ENCODE measurements at regions not wholly inside any gene's neighbourhood (a gene's known extent, or its start where the extent isn't known, plus 50 kb on each side); places are given as distances from the start of the nearest gene placed in this dataset.

DNA sequence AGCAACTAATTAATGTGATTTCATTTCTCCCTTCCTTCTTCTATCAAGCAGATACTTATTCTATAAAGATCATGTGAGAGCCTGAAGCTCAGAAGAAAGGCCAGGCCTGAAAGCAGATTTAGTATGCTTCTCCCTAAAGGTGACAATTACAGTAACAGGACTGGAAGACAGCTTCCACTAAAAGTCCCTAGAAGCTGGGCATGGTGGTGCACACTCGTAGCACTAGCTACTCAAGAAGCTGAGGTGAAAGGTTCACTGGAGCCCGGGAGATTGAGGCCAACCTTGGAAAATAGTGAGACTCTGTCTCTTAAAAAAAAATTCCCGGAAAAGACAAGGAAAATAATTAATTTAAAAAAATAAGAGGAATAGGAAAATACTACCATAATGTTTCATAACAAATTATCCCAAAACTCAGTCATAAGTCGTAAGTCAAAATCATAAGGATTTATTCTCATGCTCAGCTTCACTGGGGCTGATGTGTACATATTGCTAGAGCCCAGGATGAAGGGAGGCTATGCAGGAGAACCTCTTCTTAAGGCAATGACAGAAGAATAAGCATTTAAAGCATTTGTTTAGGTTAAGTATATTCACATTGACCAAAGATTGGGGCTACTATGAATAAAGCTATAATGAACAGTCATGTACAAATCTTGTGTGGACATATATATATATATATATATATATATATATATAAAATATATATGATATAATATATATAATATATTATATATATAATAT is 210.8 kb upstream of the SMARCA2 start:
- no peak for DNase-seq (ENCODE audit: low read depth in 4 of 4, low spot score in 2 of 4)

DNA sequence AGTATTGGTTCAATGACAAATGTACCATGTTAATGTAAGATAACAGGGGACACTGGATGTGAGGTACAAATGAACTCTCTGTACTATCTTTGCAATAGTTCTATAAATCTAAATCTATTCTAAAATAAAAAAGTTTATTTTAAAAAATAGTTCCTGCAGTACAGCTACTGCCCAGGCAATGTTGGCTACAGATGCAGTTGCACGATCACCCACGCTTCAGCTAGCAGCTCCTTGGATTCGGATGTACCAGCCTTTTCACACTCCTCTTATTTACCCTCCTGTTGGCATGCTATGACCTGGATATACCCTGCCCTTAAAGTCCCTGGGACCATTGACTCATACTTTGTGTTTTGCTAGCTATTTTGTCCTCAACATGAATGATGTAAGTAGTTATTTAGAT is 185.4 kb upstream of the SMARCA2 start:
- DNase-seq (ENCODE audit: low read depth in 4 of 4, low spot score in 2 of 4) = no peak

DNA sequence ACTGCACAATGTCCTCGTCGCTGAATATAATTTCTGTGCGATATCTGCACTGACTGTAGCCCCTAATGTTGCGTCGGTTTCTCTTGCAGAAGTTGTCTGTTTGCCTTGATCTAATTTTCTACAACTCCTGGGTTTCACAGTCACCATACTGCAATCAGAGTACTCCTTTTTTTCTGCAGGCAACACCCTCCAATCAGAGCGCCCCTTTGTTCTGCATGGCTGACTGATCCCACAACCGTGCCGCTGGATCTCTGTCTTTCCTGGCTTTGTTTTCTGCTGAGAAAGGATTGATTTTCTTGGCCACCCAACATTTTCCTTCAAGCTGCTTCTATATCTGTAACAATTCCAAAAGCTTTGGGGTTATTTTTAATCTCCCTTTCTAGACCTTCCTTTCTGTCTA is 182.2 kb upstream of the SMARCA2 start:
- no peak for DNase-seq (ENCODE audit: low read depth in 4 of 4, low spot score in 2 of 4)

DNA sequence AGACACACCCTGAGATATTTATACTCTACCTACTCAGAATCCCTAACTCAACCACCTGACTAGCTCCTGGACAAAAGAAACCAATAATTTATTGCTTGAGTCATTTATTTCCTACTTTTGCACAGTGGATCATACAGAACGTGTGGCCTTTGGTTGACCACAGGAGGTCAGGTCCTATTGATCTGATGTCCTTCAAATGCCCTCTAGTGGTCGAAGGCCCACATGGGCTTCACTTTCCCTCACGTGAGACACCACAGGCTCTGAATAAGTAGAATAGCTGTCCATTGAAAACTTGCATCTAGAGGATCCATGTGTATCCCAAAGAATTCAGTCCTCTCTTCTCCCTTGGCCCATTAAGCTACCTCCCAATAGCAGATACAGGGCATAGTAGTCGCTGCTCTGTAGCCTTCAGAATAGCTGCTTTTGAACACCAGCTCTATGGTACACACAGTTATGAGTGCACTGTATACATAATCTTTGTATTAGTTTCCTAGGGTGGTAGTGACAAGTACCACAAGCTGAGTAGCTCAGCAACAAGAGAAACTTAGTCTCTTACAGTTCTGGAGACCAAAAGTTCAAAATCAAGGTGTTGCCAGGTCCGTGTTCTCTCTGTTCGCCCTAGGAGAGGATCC is 177.6 kb upstream of the SMARCA2 start:
- DNase-seq (ENCODE audit: low read depth in 4 of 4, low spot score in 2 of 4) = peak in 3 of 4 donors; percentile 3 to 16 (median 10)

DNA sequence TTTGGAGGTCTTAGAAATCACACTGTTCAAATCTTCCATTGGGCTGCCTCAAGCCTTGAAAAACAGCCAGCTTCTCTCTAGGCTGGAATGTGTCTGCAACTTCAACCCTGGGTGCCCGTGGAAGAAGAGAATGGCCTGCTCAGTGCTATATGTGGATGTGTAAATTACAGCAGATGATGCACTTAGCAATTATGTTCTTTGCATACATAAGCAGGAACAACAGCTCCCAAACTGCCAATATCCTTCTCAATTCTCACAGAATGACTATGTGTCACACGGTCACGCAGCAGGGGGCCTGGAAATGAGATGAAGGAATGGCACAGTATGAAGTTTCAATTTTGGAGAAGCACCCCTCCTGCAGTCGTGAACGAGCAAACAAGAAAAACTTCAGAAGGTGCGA is 175.2 kb upstream of the SMARCA2 start:
- no peak for DNase-seq (ENCODE audit: low read depth in 4 of 4, low spot score in 2 of 4)

DNA sequence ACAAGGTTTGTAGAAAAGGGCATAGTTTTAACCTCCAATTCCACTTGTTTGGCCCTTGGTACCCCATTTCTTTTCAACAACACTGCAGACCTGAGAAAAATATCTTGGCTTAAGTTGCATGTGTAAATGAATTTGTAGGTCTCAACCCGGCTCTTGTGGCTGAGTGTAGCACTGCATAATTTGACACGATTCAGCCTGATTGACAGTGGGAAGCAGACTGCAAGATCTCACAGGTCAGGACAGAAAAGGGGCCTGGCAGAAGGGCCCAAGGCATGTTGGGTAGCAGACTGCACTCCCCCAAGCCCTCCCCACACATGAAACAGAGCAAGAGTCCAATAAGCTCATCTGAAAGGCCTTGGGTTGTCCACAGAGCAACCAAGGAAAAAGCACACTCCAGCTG is 169.7 kb upstream of the SMARCA2 start:
- DNase-seq (ENCODE audit: low read depth in 4 of 4, low spot score in 2 of 4) = no peak

DNA sequence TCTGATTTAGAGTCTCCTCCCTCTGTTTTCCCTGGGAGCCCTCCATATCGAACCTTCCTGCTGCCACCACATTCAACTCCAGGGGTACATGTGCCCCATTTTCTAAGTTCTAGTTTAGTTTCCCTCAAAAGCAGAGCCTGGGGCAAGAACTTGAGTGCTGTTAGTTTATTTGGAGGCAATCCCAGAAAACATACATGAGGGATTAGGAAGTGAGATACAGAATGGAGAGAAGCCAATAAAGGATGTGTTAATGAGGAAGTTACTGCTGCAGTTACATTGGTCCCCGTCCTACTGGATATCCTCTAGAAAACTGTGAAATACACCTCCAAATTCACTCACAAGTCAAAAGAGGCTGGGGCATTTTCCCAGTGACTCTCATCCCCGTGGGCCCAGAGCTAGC is 159.4 kb upstream of the SMARCA2 start:
- no peak for DNase-seq (ENCODE audit: low read depth in 4 of 4, low spot score in 2 of 4)

DNA sequence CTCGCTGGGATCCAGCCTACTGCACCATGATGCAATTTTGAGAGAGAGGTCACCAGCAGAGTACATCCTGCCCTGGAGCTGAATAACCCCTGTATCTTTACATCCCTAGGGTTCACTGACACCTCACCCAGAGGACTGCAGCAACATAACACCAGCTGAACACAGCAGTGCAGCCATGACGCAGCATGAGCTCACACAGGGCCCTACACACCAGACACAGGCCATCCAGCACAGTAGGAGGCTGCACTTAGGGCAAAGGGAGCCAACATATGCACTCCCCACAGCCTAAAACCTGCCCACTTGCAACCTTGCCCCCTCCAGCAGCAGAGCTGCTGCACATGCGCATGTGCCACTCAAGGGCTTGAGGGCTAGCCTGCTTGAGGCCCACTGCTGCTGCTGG is 157.3 kb upstream of the SMARCA2 start:
- no peak for DNase-seq (ENCODE audit: low read depth in 4 of 4, low spot score in 2 of 4)

DNA sequence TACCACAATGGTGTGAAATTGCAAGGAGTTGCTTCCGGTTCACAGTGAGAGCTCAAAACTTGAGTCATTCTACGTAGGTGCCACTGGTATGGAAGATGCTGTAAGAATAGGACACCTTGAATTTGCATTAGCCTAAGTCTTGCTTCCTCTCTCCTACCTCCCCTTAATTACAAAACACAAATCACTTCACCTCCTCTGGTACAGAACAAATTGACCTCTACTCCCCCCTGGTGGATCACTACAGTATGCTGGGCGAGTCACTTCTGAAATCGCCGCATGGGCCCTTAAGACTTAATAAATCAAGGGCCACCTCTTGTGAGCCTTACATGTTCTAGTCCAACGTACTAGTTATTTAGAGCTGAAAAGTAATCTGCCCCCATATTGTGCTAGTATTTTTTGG is 145.3 kb upstream of the SMARCA2 start:
- DNase-seq (ENCODE audit: low read depth in 4 of 4, low spot score in 2 of 4) = peak in 2 of 4 donors; percentile 6 to 16

DNA sequence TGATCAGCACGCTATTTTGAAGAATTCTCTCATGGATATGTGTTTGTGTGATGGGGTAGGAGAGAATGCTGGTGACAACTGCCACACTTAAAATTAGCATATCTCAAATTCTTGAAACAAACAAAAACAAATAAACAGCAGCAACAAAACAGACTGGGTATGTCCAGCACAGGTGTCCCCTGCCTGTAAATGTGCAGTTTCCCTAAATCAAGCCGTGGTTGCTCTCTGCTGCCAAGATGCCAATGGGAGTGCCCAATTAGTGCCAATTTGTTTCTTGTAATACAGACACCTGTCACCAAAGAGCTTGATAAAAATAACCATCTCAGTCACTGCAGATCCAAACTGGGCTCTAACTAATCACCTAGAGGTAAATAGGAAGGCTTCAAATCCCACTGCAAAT is 144.2 kb upstream of the SMARCA2 start:
- no peak for DNase-seq (ENCODE audit: low read depth in 4 of 4, low spot score in 2 of 4)

DNA sequence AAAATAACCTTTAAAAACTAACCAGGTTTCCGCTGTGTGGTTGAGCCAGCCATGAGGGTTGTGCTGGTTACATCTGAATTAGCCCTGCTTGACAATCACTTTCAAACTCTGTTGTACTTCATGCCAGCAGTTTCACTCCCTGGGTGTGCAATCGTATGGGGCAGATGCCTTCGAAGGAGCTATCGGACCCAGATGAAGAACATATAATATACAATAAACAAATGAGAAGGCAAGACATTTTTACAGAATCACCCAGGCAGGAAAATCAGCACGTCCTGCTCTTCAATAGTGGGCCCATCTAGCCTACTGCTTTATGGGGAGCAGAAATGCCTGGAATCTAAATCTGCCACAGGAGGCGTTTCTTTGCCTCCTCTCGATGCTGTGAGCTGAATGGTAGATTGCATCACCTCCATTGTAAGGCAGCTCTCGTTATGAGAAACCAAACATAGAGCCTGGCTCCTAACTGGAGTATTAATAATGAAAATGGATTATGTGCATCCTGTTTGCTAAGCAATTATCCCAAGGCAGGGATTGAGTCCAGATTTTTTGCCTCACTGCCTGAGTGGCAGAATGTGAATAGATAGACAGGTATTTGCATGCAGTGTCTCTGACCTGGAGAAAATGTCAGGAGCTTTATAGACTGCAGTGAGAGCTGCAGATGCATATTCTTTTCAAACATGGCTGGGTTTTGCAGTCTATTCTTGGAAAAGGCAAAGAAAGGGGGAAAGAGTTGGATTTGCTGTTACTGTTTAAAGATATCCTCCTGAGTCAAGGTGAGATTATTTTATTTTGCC is 143.3 kb upstream of the SMARCA2 start:
- no peak for DNase-seq (ENCODE audit: low read depth in 4 of 4, low spot score in 2 of 4)

DNA sequence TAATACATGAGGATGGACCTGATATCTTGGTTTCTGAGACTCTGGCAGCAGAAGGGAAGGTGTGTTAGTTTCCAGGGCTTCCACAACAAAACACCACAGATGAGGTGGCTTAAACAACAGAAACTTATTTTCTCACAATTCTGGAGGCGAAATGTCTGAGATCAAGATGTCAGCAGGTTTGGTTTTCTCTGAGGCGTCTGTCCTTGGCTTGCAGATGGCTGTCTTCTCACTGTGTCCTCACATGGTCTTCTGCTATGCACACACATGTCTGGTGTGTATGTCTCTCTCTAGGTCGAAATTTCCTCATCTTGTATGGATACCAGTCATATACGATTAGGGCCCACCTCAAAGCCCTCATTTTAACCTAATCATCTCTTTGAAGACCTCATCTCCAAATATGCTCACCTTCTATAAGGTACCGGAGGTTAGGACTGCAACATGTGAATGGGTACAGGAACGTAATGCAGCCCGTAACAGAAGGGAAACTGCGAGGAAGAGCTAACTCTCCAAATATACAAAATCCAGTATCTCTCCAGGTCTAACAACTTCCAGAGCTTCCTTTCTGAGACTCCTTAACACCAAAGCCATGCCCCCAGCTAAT is 139.8 kb upstream of the SMARCA2 start:
- no peak for DNase-seq (ENCODE audit: low read depth in 4 of 4, low spot score in 2 of 4)

DNA sequence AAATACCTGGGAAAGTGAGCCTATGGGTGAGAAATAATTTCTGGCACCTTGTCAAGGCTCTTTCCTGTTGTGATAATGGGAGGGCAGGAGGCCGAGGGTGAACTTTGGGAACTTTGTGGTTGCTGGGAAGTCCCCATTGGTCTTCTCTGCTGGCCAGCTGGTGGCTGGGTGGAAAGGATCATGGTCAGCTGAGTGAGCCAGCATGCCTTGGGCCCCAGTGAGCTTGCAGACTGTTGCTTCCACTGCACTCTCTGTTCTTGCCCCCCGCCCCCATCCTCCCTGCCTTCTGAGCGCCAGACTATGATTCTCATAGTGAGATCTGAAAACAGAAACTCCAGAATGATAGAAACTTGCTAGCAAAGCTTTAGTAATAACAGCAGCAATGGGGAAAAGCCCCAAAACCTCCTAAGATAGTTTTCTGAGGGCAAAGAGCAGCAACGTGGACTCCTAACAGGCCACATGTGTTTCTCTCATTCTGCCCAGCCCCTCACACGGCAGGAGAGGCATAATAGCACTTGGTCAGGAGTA is 139.2 kb upstream of the SMARCA2 start:
- DNase-seq (ENCODE audit: low read depth in 4 of 4, low spot score in 2 of 4) = no peak

DNA sequence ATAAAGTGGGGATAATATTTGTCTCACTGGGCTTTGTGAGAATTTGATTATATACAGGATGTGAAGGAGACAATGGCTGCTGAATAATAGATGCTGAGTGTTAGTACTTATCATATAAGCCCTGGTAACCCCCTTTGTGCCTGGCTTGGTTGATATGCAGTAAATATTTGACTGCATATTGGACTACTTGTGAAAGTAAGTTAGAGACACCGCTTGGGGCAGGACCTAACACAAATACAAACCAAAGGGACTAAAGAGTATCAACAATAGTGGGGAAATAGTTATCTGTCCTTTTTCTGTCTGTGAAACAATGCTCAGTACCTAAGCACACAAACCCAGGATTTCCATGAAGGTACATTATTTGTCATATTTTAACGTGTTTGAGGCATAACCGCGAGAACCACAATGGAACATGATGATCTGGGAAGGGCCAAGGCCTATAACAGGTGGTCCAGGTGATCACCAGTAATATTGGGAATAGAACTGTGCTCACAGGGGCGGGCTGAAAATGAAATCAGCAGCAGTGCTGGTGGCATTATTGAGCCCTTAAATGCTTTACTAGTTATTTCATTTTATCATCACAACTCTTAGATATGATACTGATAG is 138.2 kb upstream of the SMARCA2 start:
- no peak for DNase-seq (ENCODE audit: low read depth in 4 of 4, low spot score in 2 of 4)

DNA sequence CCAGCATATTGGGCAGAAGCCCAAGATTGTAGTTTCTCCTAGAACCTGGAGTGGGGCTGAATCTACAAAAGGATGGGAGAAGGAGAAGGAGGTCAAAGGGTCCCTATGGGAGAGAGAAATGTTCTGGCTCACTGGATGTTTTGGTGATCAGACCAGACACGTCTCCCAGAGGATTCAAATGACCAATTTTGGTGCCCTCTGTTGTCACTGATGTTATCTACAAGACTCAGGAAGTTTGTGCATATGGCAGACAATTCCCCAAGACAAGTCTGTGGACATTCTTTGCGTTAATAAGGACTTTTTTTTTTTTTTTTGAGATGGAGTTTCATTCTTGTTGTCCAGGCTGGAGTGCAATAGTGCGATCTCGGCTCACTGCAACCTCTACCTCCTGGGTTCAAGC is 137.2 kb upstream of the SMARCA2 start:
- no peak for DNase-seq (ENCODE audit: low read depth in 4 of 4, low spot score in 2 of 4)

DNA sequence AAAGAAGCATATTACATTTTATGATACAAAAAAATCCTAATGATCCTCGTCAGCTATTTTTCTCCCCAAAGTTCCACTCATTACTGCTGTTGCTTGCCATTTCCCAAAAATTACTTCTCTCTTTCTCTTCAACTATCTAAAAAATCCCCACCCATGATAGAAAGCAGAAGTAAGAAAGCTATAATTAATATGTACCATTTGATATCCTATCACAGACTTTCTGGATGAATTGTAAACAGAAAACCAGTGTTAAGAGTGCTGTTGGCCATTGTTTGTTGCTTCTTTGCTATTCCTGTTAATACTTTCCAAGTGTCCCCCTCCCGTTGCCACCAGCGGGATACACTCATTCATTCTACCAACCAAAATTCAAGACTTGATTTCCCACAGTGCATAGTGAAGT is 136.3 kb upstream of the SMARCA2 start:
- no peak for DNase-seq (ENCODE audit: low read depth in 4 of 4, low spot score in 2 of 4)

DNA sequence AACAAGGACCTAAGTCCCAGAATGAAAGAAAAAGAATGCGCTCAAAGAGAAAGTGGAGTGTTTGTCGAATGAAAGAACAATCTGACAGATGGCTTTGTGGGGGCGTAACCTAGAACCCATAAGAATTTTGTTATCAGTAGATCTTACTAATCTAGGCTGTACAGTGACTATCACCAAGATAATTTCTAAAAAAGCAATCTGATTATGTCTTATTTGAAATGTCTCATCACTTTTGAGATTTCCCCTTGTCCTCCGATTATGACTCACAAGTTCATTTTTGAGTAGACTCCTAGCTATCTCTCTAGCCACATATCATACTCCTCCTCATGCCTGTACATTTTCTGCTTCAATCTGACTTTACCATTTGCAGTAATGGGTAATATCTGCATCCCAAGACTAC is 135.6 kb upstream of the SMARCA2 start:
- DNase-seq (ENCODE audit: low read depth in 4 of 4, low spot score in 2 of 4) = no peak

DNA sequence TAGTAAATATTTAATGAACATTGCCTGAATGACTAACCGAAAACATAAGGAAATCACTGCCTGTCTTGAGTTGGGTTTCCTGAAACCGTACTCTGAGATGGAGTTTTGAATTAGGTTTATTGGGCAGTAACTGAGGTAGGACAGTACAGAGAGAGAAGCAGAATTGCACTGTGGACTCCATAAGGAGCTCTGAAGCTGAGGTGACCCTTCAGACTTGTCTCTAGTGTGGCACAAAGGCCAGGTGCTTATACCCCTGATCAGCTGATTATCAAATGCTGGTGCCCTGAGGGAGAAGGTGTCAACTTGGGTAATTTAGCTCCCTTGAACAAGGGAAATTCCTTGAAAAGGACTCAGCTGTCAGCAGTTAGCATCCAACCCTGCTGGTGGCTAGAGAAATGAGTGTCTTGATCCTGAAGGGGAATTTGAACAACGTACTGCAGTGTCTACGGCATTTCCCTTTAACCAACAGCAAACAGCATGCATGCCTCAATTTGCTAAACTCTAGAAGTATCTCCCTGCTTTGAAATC is 135.0 kb upstream of the SMARCA2 start:
- DNase-seq (ENCODE audit: low read depth in 4 of 4, low spot score in 2 of 4) = no peak

DNA sequence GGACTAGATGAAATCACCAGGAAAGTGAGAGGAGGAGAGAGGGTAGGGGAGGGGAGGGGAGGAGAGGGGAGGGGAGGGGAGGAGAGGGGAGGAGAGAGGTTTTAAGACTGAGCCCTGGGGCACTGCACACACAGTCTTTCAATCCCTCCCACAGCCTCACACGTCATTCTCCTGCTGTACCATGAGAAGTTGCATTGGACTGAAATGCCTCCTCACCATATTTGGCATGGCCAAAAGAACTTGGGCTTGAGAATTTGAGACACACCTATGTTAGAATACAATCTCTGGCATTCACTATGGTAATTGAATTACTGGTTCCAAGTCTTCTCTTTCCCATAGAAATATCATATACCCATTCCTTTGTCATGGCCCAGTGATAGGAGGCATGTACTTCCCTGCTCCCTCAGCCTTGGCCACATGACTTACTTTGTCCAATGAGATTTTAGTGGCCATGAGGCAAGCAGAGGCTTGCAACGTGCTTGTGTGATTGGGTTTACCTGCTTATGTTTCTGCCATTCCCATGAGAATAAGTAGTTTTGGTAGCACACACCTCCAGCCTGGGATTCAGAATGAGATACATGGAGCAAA is 133.3 kb upstream of the SMARCA2 start:
- DNase-seq (ENCODE audit: low read depth in 4 of 4, low spot score in 2 of 4) = no peak
